22Rv1 (cell line): ENCODE measurements at regions not wholly inside any gene's neighbourhood (a gene's known extent, or its start where the extent isn't known, plus 50 kb on each side); places are given as distances from the start of the nearest gene placed in this dataset.
"Not testable (repeated sequence)": the region's sequence is repeated elsewhere in the genome, so short reads cannot be mapped to it uniquely, and the experiment has no call there.

ENCODE experiments used
- H3K27ac ChIP-seq: fragments of 450-650 bp; 2 replicates; pipeline ENCODE4 v1.5.1; 2017
- ZFX ChIP-seq: fragments of 450-650 bp; IDR thresholded peaks from 2 replicates; pipeline ENCODE4 v1.6.1; 2017; ENCODE audit warnings: antibody characterized with exemption, borderline replicate concordance
- TF ChIP-seq, protein P1 (sequence below): fragments of 450-650 bp; IDR thresholded peaks from 2 replicates; pipeline ENCODE4 v1.5.1; 2017; ENCODE audit warnings: mild to moderate bottlenecking

DNA sequence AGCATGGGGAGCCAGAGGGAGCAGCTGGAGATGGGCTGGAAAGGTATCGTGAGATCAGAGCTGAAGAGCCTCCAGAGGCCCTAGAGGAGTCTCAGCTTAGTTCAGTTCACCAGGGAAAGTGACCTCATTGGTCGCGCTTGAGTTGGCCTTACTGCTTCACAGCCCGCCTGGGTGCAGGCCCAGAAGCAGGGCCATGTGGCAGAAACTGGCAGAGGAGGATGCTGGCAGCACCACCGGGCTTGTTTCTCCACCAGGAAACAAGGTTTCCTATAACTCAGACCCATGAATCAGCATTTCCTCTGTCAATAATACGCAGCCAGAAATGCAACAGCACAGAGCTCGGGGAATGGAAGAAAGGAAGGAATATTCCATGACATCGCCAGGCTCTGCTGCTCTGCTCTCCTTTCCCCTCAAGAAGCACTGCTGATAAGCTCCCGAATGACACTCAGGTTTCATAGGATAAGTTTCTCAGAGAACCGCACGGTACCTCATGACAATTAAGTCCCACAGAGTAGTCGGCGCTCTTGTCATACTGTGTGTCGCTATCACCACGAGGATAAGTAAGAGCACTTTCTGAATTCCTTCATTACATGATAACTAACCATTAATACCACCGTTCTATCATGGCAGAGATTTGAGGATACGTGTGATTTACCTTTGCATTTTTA is 147.1 kb upstream of the LPP start:
- no peak overlapping the region for H3K27ac ChIP-seq
- TF ChIP-seq, protein P1, sequence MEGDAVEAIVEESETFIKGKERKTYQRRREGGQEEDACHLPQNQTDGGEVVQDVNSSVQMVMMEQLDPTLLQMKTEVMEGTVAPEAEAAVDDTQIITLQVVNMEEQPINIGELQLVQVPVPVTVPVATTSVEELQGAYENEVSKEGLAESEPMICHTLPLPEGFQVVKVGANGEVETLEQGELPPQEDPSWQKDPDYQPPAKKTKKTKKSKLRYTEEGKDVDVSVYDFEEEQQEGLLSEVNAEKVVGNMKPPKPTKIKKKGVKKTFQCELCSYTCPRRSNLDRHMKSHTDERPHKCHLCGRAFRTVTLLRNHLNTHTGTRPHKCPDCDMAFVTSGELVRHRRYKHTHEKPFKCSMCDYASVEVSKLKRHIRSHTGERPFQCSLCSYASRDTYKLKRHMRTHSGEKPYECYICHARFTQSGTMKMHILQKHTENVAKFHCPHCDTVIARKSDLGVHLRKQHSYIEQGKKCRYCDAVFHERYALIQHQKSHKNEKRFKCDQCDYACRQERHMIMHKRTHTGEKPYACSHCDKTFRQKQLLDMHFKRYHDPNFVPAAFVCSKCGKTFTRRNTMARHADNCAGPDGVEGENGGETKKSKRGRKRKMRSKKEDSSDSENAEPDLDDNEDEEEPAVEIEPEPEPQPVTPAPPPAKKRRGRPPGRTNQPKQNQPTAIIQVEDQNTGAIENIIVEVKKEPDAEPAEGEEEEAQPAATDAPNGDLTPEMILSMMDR: no peak
- no peak for TF ChIP-seq ZFX

DNA sequence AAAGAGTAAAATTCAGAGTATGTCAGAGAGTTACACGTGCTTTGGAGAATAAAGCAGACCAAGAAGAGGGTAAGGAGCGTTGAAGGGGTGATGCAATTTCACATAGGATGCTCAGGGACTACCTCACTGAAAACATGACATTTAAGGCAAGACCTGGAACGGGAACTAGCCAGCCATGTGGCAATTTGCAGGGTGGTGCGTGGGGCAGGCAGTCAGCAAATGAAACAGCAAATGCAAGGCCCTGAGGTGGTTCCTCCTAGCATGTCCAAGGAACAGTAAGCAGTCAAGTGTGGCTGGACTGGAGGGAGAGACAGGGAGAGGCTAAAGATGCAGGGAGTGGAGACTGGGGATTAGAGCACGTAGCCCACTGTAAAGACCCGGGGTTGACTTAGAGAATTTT is 146.1 kb upstream of the LPP start:
- no peak overlapping the region for H3K27ac ChIP-seq
- TF ChIP-seq, protein P1: no peak
- TF ChIP-seq ZFX: no peak

DNA sequence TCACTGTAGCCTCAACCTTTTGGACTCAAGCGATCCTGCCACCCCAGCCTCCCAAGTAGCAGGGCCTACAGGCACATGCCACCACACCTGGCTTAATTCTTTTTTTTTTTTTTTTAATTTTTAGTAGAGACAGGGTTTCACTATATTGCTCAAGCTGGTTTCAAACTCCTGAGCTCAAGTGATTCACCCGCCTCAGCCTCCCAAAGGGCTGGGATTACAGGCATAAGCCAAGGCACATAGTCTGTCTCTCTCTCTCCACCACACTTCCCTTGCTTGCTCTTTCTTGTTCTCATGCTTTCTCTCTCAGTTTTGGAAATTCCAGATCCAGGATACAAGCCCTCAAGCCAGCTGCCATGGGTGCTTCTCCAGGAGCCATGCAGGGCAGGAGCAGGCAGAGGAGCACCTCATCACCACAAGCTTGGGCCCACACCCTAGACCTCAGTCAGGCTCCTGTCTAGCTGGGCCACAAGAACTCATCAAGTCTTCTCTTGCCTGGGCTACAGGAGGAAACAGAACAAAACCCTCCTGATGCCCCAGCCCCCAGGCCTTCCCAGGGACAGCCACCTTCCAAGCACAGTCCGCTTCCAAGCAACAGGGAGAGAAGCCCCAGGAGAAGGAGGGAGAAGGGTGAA is 145.3 kb upstream of the LPP start:
- no peak overlapping the region for H3K27ac ChIP-seq
- TF ChIP-seq, protein P1: no peak
- no peak for TF ChIP-seq ZFX

DNA sequence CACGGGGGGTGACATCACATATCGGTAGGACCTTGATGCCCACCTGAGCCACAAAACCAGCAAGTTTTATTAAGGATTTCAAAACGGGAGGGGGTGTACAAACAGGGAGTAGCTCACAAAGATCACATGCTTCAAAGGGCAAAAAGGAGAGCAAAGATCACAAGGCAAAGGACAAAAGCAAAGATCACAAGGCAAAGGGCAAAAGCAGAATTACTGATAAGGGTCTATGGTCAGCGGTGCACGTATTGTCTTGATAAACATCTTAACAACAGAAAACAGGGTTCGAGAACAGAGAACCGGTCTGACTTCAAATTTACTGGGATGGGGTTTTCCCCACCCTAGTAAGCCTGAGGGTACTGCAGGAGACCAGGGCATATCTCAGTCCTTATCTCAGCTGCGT is 143.5 kb upstream of the LPP start:
- no peak for TF ChIP-seq ZFX
- TF ChIP-seq, protein P1: no peak
- H3K27ac ChIP-seq: no peak overlapping the region

DNA sequence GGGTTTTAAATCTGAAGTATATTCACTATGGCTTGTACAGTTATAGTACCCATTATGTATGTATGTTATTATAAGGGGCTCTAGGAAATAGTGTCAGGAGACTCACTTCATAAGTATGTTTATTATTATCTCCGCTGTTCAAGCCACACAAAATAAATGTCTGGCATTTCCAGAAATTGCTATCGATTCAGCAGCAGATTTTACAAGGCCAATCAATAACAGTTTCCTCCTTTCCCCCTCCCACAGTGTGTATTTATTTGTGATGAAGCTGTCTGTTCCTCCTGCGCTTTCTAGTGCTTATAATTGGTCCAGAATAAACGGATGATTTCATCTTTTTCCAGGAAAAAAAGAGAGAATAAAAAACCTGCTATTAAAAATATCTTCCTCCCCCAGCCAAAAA is 134.2 kb upstream of the LPP start:
- TF ChIP-seq ZFX: no peak
- TF ChIP-seq, protein P1: no peak
- H3K27ac ChIP-seq: no peak overlapping the region

DNA sequence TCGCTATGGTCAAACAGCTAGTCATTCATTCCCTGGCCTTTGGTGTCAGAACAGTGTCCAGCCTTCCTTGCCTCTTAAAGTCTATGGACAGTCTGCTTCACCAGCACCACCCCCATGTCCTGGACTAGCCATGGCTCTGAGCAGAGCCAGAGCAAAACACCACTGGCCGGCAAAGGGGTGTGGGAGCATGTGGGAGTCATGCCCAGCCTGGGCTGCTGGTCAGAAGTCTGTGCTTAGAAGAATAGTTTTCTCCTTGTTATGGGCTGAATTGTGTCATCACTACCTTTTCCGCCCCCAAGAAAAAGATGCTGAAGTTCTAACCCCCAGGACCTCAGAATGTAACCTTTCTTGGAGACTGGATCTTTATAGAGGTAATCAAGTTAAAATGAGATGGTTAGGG is 132.9 kb upstream of the LPP start:
- H3K27ac ChIP-seq: no peak overlapping the region
- TF ChIP-seq ZFX: no peak
- TF ChIP-seq, protein P1: no peak

DNA sequence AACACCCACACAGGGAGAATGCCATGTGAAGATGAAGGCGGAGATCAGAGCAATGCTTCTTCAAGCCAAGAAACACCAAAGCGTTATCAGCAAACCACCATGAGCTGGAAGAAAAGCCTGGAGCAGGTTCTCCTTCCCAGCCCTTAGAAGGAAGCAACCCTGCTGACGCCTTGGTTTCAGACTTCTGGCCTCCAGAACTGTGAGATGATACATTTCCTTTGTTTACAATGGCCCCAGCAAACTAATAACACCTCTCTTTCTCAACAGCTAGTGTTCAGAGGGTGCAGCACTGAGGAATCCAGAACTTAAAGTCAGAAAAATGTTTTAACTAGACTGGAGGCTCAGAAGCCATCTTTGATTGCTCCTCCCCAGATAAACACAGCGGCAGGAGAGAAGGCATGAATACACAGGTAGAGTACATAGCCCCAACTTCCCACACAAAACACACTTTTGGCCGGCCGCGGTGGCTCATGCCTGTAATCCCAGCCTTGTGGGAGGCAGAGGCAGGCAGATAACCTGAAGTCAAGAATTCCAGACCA is 132.4 kb upstream of the LPP start:
- no peak overlapping the region for H3K27ac ChIP-seq
- TF ChIP-seq ZFX: no peak
- TF ChIP-seq, protein P1: no peak

DNA sequence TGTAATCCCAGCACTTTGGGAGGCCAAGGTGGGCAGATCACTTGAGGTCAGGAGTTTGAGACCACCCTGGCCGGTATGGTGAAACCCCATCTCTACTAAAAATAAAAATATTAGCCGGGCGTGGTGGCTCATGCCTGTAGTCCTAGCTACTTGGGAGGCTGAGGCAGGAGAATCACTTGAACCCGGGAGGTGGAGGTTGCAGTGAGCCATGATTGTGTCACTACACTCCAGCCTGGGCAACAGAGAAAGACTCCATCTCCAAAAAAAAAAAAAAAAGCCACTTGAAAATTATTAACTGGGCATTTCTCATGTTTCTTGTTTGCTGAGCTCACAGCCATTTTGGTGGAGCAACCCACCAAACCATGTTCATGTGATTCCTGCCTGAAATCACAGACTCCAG is 131.1 kb upstream of the LPP start:
- H3K27ac ChIP-seq: not testable (repeated sequence)
